ENCODE measurements at regions not wholly inside any gene's neighbourhood (a gene's known extent, or its start where the extent isn't known, plus 50 kb on each side); places are given as distances from the start of the nearest gene placed in this dataset.

- DNase-seq (ENCODE audit: low read depth in 2 of 3, low spot score in 2 of 3) = no peak
Measured at GRCh38 chr5:104223885-104224773, 661.5 kb upstream of the NUDT12 start.

- DNase-seq (ENCODE audit: low read depth in 2 of 3, low spot score in 2 of 3) = no peak
Measured at GRCh38 chr5:104218200-104218599, 655.6 kb upstream of the NUDT12 start.

GRCh38 chr5:104213216-104213615, 650.6 kb upstream of the NUDT12 start:
- no peak for DNase-seq (ENCODE audit: low read depth in 2 of 3, low spot score in 2 of 3)

GRCh38 chr5:104199771-104200170, 637.2 kb upstream of the NUDT12 start:
- no peak for DNase-seq (ENCODE audit: low read depth in 2 of 3, low spot score in 2 of 3)

GRCh38 chr5:104198156-104198555, 635.6 kb upstream of the NUDT12 start:
- no peak for DNase-seq (ENCODE audit: low read depth in 2 of 3, low spot score in 2 of 3)

GRCh38 chr5:104189909-104190308, 627.3 kb upstream of the NUDT12 start:
- DNase-seq (ENCODE audit: low read depth in 2 of 3, low spot score in 2 of 3) = no peak

GRCh38 chr5:104189031-104189430, 626.4 kb upstream of the NUDT12 start:
- no peak for DNase-seq (ENCODE audit: low read depth in 2 of 3, low spot score in 2 of 3)

GRCh38 chr5:104187656-104188055, 625.1 kb upstream of the NUDT12 start:
- DNase-seq (ENCODE audit: low read depth in 2 of 3, low spot score in 2 of 3) = no peak

- no peak for DNase-seq (ENCODE audit: low read depth in 2 of 3, low spot score in 2 of 3)
Measured at GRCh38 chr5:104186510-104186909, 623.9 kb upstream of the NUDT12 start.

GRCh38 chr5:104186100-104186499, 623.5 kb upstream of the NUDT12 start:
- DNase-seq (ENCODE audit: low read depth in 2 of 3, low spot score in 2 of 3) = no peak

- DNase-seq (ENCODE audit: low read depth in 2 of 3, low spot score in 2 of 3) = no peak
Measured at GRCh38 chr5:104184264-104184663, 621.7 kb upstream of the NUDT12 start.

- no peak for DNase-seq (ENCODE audit: low read depth in 2 of 3, low spot score in 2 of 3)
Measured at GRCh38 chr5:104178829-104179456, 616.4 kb upstream of the NUDT12 start.

GRCh38 chr5:104178066-104178465, 615.5 kb upstream of the NUDT12 start:
- DNase-seq (ENCODE audit: low read depth in 2 of 3, low spot score in 2 of 3) = no peak

- DNase-seq (ENCODE audit: low read depth in 2 of 3, low spot score in 2 of 3) = no peak
Measured at GRCh38 chr5:104177651-104178050, 615.1 kb upstream of the NUDT12 start.

- no peak for DNase-seq (ENCODE audit: low read depth in 2 of 3, low spot score in 2 of 3)
Measured at GRCh38 chr5:104172976-104173375, 610.4 kb upstream of the NUDT12 start.

- DNase-seq (ENCODE audit: low read depth in 2 of 3, low spot score in 2 of 3) = no peak
Measured at GRCh38 chr5:104171958-104172690, 609.5 kb upstream of the NUDT12 start.

- no peak for DNase-seq (ENCODE audit: low read depth in 2 of 3, low spot score in 2 of 3)
Measured at GRCh38 chr5:104170926-104171325, 608.3 kb upstream of the NUDT12 start.

GRCh38 chr5:104146652-104147051, 584.1 kb upstream of the NUDT12 start:
- DNase-seq (ENCODE audit: low read depth in 2 of 3, low spot score in 2 of 3) = no peak

- no peak for DNase-seq (ENCODE audit: low read depth in 2 of 3, low spot score in 2 of 3)
Measured at GRCh38 chr5:104139840-104140239, 577.3 kb upstream of the NUDT12 start.

- no peak for DNase-seq (ENCODE audit: low read depth in 2 of 3, low spot score in 2 of 3)
Measured at GRCh38 chr5:104130320-104130719, 567.7 kb upstream of the NUDT12 start.

- no peak for DNase-seq (ENCODE audit: low read depth in 2 of 3, low spot score in 2 of 3)
Measured at GRCh38 chr5:104128348-104128747, 565.8 kb upstream of the NUDT12 start.

- no peak for DNase-seq (ENCODE audit: low read depth in 2 of 3, low spot score in 2 of 3)
Measured at GRCh38 chr5:104126980-104127379, 564.4 kb upstream of the NUDT12 start.
